AG08395 (cell line): ENCODE measurements at regions not wholly inside any gene's neighbourhood (a gene's known extent, or its start where the extent isn't known, plus 50 kb on each side); places are given as distances from the start of the nearest gene placed in this dataset.
A peak's percentile ranks its signal among the peaks of the same experiment; 100 is the strongest.

Source experiments
- DNase-seq: peaks from one replicate; pipeline ENCODE4 v3.0.0; 2012; ENCODE audit warnings: mixed read lengths, low spot score

DNA sequence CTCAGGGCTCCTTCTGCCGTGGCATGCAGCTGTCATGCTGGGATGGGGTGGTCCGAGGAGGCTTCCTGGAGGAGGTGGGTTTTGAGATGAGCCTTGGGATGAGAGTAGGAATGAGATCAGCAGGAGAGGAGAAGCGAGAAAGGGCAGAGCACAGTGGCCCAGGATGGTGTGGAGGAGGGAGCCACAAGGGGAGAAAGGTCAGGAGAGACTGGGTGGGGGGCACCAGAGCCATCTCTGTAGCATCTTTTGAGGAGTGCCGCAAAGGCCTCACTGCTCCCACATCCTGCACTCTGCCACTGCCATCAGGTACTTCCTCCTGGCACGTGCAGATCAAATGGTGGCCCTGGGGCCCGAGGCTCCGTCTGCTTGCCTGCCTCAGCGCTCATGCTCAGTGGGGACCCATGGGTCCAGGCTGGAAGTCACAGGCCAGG lies 150.2 kb downstream of the MACROH2A1 start:
- DNase-seq, result no peak

DNA sequence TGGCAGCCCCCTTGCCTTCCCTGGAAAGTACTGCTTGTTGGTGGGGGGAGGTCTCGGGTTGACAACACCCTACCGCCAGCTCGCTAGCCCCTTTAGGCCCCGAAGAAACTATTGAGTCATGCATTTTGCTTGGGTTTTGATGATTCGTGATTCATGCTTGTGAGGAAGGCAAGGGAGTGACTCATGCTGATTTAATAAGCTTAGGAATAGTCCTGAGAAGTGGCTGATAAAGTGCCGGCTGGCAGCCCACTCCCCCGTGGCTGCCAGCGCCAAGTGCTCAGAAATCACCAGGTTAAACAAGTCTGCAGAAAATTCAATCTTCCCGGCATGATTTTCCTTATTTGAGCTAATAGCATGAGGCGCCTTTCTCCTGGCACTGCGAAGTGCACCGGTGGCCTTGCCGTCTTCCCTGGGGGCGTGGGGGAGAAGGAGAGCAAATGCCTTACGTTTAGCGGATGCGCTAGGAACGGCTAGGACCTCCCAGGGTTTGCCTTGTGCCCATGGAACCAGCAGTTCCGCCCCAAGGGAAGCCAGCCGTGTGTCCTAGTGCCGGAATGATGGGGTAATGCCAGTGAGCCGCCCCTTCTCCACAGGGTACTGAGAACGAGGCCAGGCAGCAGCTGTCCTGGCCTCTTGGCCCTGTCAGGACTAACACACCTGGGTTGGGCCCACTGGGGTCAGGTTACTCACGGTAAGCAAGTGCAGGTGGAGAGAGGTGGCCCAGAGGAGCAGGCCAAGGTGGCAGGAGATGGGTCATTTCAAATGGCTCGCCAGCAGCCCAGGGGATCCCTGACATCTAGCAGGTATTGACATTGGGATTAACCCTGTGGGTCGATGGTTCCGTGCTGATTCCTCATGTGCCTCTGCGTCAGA lies 151.9 kb downstream of the MACROH2A1 start:
- DNase-seq, result peak; percentile 82

DNA sequence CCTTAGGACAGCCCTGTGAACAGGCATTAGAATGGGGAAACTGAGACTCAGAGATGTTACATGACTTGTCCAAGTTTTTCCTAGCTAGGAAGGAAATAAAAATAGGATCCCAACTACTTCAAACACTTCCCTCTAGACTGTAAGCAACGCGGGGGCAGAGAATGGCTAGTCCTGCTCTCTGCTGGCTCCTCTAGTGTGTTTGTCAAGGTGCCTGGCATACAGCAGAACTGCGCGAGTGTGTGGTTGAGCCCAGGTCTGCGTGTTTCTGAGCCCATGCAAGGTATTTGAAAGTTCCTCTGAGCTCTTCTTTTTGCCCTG lies 152.5 kb downstream of the MACROH2A1 start:
- no peak for DNase-seq

DNA sequence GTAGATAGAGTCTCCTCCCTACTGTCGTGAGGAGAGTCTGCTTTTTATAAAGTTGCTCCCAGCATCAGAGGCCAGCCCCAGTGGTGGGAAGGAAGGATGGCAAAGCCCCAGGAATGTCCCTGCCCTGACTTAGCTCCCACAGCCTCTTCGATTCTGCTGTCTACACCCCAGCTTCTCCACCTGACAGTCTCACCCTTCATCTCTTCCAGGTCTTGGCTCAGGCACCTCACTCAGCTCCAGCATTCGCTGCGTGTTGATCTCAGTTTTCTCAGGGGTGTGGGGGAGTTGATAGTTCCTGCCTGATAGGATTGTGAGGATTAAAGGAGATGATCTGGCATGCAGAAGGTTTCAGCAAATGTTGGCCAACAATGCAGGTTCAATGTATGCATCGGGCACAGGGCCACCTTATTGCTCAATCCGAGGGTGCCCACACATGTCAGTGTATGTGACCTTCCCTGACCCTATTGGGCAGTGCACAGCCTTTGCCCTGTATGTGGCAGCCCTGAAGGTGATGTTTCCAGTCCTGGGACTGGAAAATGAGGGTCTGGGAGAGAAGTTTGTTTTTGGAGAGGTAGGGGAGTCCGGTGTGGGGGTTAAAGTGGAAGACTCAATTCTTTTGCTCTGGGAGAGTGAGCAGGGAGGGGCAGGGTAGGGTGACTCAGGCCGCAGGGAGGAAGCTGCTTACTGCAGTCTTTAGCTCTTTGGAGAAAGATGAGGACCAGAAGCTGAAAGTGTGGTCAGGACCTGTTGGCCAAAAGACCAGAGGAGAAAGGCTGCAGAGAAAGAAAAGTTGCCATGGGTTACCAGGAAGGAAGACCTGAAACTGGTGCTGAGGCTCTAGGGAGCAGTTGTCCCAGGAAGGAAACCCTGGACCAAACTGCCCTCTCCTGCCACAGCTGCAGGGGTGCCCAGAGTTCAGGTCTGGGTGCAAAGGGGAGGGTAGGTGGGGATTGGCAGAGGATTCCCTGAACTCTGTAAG lies 153.2 kb downstream of the MACROH2A1 start:
- peak; percentile 62 for DNase-seq

DNA sequence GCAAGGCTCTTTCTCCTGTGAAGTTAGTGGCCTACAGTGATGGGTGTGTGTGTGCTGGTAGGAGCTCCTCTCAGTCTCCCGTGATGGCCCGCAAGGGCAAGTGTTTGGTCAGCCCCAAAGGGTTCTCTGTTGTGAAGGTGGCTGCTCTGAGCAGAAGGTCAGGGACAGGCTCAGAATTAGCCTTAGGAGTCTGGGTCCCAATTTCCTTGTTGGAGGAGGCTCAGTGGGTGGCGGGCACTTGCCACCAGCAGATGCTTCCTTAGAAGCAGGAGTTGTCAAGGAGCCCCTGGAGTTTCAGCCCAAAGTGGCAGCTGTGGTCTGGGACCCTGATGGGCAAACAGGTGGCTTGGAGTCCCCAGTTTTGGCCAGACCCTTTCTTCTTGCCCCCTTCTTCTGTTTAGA lies 154.4 kb downstream of the MACROH2A1 start:
- DNase-seq, result no peak

DNA sequence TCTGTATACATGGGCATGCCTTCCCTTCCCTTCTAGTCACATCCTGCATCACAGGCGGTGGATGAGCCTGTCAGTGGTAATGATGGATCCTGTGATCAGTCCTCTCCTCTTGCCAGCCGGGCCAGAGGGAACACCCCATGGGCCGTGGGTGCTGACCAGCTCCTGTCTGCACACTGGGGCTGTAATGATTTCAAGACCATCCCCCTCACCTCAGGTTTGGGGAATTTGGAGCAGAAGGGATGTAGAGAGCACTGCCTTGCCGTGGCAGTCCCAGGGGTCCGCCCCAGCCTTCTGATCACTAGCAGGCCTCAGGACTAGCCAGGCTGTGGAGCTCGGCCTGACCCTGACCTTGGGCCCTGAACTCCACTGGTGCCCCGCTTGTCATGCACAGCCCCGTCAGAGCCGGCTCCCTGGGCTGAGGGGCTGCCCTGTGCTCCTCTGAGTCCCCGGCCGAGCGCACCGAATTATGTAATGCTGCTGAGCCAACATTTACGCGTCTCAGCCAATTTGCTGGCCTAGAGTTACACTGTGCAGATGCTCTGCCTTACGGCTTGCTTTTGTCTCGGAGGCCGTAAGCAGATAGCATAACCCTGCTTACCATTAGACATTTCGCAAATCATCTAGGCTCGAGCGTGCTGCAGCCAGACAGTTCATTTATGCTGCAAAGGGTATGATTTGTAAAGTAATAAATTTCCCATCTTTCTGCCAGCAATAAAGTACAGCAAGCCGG lies 155.3 kb downstream of the MACROH2A1 start:
- DNase-seq, result no peak

DNA sequence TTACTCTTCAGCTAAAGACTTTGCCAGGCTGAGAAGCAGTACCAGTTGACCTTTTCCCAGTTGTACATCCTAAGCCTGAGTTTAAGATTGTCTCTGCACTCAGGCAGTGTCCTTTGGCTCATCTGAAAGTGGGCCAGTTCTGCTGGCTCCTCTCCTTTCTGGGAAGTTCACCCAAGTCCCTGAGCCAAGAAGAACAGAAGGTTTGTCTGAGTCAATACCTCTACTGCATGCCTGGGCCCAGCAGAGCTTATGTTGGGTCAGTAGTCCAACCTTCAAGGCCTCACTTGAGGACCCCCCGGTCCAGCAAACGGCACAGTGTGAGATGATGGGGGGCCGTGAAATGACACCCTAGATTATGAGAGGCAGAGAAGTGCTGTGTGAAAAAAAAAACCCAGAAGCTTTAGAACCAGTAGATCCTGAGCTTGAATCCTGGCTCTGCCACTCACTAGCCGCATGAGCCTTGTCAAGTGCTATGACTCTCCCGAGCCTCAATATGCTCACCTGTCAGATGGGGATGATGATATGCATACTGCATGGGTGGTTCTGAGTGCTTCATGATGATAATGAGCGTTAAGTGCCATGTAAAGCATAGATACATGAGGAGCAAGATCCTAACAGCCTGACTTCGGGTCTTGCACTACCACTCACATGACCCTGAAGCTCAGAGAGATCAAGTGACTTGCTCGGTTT lies 156.0 kb downstream of the MACROH2A1 start:
- DNase-seq, result peak; percentile 64

DNA sequence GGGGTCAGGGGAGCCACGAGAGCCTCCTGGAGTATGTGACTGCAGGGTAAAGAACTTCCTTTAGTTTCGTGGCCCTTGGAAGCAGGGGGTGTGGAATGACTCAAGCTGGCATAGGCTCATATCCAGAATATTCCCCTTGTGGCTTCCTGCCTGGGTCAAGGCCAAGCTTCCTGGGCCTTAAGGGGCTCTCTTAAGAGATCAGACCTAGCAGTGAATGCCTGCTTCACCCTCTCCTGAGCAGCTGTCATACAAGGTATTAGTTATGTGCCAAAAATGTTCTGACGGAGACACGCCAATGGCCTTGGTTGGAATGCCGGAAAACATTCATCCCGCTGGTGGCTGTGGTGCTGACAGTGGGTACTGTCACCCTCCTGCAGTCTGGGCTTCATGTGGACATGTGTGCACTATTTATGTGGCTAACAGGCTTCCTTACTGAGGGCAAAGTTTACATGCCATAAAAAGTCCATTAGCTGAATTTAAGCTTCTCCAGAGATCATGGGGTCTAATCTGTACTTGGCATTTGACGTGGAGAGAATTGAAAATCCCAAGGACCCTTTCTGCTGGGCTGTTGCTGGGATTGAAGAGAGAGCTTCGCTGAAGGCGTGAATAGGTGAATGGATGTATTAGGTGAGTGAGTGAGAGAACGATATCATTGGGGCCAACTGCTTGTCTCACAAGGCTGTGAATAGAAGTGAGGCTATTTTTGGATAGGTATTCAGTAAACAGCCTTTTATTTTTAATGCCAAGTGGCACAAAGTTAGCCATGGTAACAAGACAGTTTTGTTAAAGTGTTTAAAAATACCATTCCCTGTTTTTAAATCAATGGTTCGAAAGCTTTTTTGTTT lies 156.8 kb downstream of the MACROH2A1 start:
- DNase-seq, result peak; percentile 69

DNA sequence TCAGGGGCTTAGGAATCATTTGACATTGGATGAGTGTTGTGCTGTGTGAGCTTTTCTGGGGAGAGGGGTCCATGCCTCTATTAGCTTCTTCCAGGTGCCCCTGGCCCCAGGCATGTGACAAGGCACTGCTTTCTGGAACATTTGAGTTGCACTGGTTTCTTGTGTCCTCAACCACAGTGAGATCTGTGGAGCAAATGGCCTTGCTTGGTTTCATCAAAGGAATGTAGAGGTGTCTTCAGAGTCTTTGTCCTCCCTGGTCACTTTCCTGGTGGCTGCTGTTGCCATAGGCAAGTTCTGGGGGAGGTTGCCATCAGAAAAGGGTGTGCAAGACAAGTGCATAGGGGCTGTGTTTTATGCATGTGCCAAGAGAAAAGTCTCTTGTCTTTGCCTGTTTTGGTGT lies 157.5 kb downstream of the MACROH2A1 start:
- no peak for DNase-seq

DNA sequence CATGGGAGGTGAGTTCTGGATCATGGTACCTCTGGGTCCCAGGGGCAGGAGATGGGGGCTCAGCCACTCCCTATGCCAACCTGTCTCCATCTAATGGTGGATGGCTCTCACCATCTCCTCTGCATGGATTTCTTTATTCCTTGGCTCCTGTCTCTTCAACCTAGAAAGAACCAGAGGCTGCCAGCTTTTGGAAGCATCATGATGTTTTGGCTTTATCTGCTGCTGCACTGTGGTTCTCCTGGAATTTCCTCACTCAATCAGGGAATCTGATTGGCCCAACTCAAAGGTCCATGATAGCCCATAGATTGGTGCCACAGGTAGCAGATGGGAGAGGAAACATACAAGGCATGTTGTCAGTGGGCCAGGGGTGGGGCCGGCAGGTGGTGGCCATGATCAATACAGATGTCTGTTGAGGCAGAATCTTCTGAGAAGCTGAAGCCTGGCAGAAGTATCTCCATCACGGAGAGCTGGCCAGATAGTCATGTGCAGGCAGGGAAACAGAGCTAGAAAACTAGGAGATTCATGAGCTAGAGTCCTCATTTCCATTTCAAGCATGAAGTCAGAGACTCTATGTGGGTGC lies 158.2 kb downstream of the MACROH2A1 start:
- no peak for DNase-seq

DNA sequence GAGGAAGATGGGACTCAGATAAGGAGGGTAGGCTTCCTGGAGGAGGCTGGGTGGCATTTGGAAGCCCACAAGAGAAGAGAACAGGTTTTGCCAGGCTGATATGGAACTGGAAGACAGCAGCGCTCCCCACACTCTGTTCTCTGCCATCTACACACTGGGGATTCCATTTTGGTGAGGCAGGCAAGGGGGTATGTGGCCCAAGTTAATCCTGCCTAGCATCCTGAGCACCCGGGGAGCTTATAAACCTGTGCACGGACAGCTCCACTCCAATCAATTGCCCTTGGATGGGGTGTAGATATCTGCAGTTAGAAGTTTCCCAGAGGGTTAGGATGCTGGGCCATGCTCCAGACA lies 158.8 kb downstream of the MACROH2A1 start:
- DNase-seq, result no peak

DNA sequence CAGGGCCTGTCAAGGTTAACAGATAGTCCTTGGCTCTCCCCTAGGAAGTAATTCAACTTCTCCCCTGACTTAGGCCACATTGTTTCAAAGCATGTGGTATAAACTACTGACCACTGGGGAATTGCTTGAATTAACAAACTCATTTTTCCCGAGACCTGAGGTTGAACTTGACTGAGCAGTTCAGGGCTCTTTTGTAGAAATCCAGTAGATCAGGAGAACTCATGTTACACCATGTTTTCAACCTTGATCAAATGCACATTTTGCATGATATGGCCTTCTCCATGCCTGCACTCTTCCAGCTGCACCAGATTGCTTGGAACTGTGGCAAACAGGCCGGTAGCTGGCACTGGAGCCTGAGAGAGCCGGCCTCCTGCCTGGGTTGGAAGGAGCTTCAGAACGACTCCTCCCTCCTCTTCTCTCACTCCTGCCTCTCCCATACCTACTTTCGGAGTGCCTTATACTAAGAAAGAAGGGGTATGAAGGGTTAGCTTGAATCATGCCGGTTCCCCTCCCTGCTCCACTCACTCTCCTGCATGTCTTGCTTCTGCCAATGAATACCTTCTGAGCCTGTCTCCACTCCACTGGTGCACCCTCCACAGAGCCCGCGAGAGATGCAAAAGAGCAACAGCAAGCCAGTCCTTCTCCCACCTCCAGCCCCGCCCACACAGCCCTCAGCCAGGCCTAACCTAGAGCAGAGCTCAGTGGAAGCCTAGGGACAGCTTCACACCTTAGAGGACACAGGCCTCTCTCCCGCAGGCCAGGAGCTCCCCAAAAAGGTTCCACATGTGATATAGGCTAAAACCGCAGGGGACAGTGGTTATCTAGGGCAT lies 159.4 kb downstream of the MACROH2A1 start:
- DNase-seq, result no peak

DNA sequence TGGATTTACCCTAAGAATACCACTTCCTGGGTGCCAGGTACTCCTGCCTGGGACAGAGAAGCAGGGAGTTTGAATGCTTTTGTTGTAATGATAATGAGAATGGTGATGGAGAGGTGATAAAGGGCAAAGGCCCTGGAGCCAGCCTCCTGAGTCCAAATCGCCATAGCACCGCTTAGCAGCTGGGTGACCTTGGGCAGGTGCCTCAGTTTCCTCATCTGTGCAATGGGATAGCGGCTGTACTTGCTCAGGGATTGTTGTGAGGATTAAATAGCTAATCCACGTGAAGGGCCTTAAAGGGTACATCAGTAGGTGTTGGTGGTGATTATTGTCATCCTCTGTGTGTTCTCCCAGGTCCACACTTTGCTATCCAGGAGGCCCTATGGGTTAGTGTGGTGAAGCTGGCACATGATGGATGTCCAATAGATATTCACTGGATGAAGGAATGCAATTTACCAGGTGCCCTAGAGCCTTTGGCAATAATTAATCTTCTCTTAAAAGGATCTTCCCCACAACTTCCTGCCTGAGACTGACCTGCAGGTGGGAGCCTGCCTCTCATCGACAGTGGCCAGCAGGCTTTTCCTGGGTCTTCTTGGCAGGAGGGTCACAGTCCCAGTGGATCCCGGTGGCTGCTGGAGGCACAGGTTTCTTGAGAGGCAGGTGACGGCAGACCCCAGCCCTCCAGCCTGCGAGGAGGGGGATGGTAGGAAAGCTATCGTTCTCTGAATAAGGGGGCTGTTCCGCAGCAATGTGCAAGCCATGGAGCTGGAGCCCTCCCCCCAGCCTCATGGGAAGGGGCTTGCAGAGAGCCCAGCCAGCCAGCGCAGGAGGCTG lies 160.2 kb downstream of the MACROH2A1 start:
- no peak for DNase-seq

DNA sequence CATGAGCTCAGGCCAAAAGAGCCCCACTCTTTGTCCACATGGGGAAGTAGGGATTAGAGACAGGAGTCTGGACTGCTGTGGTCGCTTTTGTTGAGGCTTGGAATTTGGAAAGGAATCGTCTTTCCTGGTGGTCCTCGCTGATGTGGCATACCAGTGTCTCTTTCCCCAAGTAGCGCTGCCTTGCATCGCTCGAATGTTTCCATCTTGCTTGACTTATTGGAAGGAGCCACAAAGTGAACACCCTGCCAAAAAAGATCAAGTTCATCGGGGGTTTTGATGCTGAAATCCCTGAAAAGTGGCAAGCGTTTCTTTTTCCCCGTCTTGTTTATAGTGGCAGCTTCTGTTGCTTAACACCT lies 161.3 kb downstream of the MACROH2A1 start:
- DNase-seq, result no peak

DNA sequence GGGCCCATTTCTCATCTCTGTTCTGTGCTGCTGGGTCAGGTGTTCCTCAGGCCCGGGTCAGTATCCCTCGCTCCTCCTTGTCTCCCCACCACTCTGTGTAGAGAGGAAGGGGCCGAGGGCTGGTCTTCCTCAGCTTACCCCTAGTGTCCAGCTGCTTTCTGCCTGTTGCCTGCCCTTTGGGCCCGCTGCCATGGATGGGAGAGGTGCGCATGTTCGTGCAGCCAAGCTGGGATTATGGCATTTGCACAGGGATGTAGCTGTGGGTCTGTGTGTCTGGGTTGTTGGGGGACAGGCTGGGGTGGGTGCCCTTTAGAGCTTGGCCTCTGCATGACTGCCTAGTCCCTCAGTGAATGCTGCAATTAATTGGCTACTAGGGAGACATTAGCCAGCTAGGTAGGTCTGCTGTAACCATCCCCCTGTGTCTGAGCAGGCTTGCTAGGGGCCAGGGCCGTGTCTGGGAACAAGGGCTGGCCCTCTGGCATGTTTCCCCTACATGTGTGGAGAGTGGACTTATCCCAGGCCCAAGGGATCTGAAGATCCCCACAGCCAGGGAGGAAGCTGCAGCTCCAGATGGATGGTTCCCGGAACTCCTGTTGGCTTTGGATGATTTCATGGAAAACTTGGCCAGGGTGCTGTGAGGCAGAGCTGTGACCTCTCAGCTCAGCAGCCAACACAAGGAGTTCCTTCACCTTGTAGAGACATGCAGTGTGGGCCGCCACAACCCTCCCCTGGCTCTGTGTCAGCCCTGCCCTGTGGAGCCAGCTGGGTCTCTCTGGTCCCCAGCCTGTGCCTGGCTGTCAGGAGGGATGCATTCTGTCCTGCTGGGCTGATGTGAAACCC lies 161.9 kb downstream of the MACROH2A1 start:
- no peak for DNase-seq

DNA sequence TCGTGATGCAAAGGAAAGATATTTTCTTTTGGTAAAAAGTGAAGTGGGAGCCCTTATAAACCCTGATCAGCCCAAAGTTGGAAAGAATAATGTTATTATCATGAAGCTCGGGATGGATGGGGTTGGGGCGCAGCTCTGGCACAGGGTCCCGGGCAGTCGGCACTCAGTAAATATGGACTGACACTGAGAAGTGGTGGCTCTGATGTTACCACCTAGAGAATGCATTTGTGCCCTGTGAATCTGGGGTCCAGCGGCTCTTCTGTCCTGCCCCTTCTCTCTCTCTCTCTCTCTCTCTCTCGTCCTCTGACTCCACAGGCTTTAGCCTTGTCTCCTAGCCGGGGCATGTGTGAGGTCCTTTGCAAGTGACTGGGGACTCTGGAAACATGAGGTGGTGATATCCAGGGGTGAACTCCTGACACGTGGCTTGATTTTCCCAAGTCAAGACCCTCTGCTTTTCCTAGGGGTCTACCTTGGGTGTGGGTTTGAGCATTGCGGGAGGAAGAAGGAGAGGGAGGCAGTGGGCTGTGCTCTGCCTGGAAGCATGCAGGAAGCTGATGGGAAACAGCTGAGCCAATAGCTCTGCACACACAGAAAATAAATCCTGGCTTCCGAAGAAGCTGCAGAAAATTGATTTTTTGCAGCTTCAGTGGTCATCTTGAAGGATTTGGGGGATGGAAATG lies 162.7 kb downstream of the MACROH2A1 start:
- DNase-seq, result no peak

DNA sequence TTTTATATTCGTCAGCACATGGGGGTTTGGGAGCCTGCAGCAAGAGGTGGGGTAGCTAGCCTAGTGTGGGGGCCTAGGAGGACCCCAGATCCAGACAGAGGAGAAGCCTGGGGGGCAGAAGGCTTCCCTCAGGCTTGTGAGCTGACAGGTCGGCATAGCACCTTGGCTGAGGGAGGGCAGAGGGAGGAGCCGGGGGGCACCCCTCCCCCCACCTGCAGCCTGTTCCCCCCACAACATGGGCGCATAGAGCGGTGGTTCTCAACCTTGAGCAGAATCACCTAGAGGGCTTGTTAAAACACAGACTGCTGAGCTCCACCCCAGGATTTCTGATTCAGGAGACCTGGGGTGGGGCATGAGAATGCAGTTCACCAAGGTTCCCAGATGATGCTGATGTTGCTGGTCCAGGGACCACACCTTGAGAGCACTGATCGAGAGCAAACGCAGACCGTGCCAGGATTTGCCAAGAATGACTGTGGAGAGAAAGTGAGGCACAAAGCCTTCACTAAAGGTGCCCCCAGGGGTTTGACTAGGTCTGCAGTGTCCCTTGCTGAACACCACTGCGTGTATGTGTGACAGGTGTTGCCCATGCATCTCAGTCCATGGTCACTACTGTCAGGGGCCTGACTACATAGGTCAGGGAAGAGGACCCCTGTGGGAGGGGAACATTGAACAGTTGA lies 163.3 kb downstream of the MACROH2A1 start:
- no peak for DNase-seq
